ENCODE measurements at regions not wholly inside any gene's neighbourhood (a gene's known extent, or its start where the extent isn't known, plus 50 kb on each side); places are given as distances from the start of the nearest gene placed in this dataset.

DNA sequence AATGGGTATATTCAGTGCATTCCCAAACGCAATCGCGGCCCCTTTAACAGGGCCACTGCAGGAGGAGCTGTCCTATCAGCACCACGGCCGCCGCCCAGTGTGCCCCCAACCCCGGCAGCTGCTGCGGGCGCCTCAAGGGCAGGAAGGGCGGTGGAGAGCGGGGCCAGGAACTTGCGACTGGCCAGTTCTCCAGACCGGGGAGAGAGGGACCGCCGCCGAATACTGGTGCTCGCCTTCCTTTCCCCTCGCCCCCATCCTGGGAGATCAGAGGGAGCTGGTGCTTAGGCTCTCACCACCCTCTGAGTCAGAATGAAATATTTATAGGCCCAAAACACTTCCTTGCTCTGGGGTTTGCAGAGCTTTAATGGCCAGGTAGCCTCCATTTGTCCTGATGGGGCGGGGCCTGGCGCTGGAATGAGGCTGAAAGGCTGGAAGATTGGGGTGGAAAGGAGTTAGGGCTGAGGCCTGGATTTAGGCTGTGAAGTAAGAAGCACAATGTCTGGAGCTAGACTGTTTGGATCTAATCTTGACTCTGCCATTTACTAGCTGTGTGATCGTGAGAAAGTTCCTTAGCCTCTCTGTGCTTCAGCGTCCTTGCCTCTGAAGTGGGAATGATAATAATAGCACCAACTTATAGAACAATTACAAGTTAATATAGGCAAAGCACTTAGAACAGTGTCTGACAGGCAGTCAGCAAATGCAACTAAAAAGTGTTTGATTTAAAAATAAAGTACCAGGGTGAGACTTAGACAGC is 75.5 kb downstream of the NAV1 start:
- TF ChIP-seq KAT2A (conservative IDR thresholded peaks at IDR 0.05; ENCODE audit: control insufficient read depth, low read depth, low read length) (no peak), BRCA1 (IDR thresholded peaks at IDR 0.05; ENCODE audit: low read depth, low read length) (no peak), POLR2AphosphoS5 (IDR thresholded peaks at IDR 0.05; ENCODE audit: low read length) (no peak), MTA3 (IDR thresholded peaks at IDR 0.05; ENCODE audit: borderline replicate concordance, low read length) (no peak)

Measured in GM12878 (cell line).